ENCODE measurements at regions not wholly inside any gene's neighbourhood (a gene's known extent, or its start where the extent isn't known, plus 50 kb on each side); places are given as distances from the start of the nearest gene placed in this dataset.

- TF ChIP-seq CTCF (IDR thresholded peaks at IDR 0.05) (no peak), POLR2A (IDR thresholded peaks at IDR 0.05) (no peak), EP300 (IDR thresholded peaks at IDR 0.05) (no peak)
These were observed 242.1 kb upstream of the HS6ST1 start for GRCh38 chr2:128560718-128561117.

Measured in ovary (tissue), 3 donors.